Stomach (tissue), 8 donors: ENCODE measurements at regions not wholly inside any gene's neighbourhood (a gene's known extent, or its start where the extent isn't known, plus 50 kb on each side); places are given as distances from the start of the nearest gene placed in this dataset.

ENCODE experiments used
- DNase-seq, 2 donors: peaks; one replicate each; pipeline versions ENCODE4 v3.0.0 to v3.0.0-alpha.2; 2013 to 2019
- H3K27ac ChIP-seq, 5 donors: fragments of 200-600 bp in 4 of 5; sonication (generic) in 4 of 5; one replicate each; pipeline ENCODE4 v1.5.1; 2013 to 2019; ENCODE audit warnings: mild to moderate bottlenecking in 1 of 5, moderate library complexity in 1 of 5
- H3K27me3 ChIP-seq, 3 donors: fragments of 200-600 bp; sonication (generic); one replicate each; pipeline ENCODE4 v1.5.1; 2017 to 2019; ENCODE audit warnings: mixed run types in 1 of 3
- H3K36me3 ChIP-seq, 4 donors: fragments of 200-600 bp; sonication (generic); 1 replicate in 3 of 4; 2 replicates in 1 of 4; pipeline ENCODE4 v1.5.1; 2016 to 2019
- H3K4me1 ChIP-seq, 4 donors: fragments of 200-600 bp; sonication (generic); one replicate each; pipeline ENCODE4 v1.5.1; 2016 to 2019
- H3K4me3 ChIP-seq, 4 donors: fragments of 200-600 bp; sonication (generic) in 3 of 4; one replicate each; pipeline ENCODE4 v1.5.1; 2016 to 2019; ENCODE audit warnings: mild to moderate bottlenecking in 1 of 4
- H3K9me3 ChIP-seq, 4 donors: fragments of 200-600 bp; sonication (generic); one replicate each; pipeline ENCODE4 v1.5.1; 2016 to 2019
- EP300 ChIP-seq: sonication (generic); formaldehyde crosslinking; IDR thresholded peaks from one replicate; pipeline ENCODE4 v1.6.1; 2017; ENCODE audit warnings: antibody characterized with exemption
- POLR2A ChIP-seq, 4 donors: fragments of 450-650 bp; IDR thresholded peaks; one replicate each; pipeline ENCODE4 v1.6.1; 2016; ENCODE audit warnings: antibody characterized with exemption in 4 of 4, control low read depth in 2 of 4, mild to moderate bottlenecking in 1 of 4, moderate library complexity in 1 of 4
- POLR2AphosphoS5 ChIP-seq, 3 donors: sonication (generic); formaldehyde crosslinking; IDR thresholded peaks; one replicate each; pipeline ENCODE4 v1.6.1; 2016; ENCODE audit warnings: antibody characterized with exemption in 3 of 3
- WGBS, 5 donors: extraction: QIAGEN DNeasy Blood & Tissue Kit in 3 of 5; methylation state at CpG; one replicate each; pipeline versions ENCODE4 v1.1.5 to v1.1.7; 2013 to 2018; 5-methylcytosine and 5-hydroxymethylcytosine counted together
- intact Hi-C: fragments of 100-400 bp; cut with DNase I; formaldehyde crosslinking; loops from one replicate; pipeline ENCODE4 v1.15.1; 2023; ENCODE audit warnings: low total_unique reads
- TF ChIP-seq, protein P1 (sequence below), 7 experiments: fragments of 450-650 bp in 4 of 7; fragments of 200-600 bp in 3 of 7; sonication (generic) in 3 of 7; IDR thresholded peaks; one replicate each; pipeline ENCODE4 v1.5.1; 2016 to 2019; ENCODE audit warnings: antibody characterized with exemption in 7 of 7, control low read depth in 2 of 7, mild to moderate bottlenecking in 1 of 7
- donor health status: healthy with polysubstance abuse.
- donor health status: Bipolar disorder and iron deficiency.
- donor health status: healthy.

DNA sequence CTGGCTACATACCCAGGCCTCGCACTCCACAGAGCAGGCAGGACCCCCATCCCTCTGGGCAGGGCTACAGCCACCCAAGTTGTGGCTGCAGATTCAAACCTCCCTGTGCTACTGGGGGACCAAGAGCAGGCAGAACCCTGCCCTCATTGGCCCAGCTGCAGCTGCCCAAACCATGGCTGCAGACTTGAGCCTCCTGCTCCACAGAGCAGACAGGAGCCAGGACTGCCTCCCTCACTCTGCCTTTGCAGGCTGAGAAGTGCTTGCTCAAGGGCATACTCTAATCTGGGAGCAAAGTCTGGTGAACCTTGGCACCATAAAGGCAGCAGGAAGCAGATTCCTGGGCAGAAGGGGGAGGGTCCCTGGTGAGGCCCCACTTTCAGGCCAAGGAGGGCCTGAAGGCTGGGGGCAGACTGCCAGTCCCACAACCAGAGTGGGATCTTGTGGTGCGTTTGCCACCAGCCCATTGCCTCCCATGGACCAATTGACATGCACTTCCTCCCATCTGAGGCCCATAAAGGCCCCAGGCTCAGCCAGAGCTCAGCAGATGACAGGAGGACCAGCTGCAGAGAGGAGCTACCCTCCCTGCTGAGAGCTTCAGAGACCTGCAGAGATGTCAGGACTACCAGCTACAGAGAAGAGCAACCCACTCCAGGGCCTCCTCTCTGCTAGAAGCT, 64.2 kb upstream of the EPHA6 start:
- H3K4me1 ChIP-seq: no peaks in the 10 kb centered on the region
- no peak overlapping the region for H3K27ac ChIP-seq
- peaks cover 0 to 13% (median 9%) of the 10 kb centered on the region in 4 donors for H3K9me3 ChIP-seq
- no peak for DNase-seq
- intact Hi-C loops: no loop called here
- no peaks in the 10 kb centered on the region for H3K36me3 ChIP-seq
- no peaks in the 10 kb centered on the region for H3K27me3 ChIP-seq
- 77 to 84% (median 80%) methylated on average over 2 of the region's 2 CpGs; no CpG with 5 or more reads in 1 of the 5 donors for WGBS, 5 donors
- H3K4me3 ChIP-seq: no peak overlapping the region
- TF ChIP-seq, protein P1, sequence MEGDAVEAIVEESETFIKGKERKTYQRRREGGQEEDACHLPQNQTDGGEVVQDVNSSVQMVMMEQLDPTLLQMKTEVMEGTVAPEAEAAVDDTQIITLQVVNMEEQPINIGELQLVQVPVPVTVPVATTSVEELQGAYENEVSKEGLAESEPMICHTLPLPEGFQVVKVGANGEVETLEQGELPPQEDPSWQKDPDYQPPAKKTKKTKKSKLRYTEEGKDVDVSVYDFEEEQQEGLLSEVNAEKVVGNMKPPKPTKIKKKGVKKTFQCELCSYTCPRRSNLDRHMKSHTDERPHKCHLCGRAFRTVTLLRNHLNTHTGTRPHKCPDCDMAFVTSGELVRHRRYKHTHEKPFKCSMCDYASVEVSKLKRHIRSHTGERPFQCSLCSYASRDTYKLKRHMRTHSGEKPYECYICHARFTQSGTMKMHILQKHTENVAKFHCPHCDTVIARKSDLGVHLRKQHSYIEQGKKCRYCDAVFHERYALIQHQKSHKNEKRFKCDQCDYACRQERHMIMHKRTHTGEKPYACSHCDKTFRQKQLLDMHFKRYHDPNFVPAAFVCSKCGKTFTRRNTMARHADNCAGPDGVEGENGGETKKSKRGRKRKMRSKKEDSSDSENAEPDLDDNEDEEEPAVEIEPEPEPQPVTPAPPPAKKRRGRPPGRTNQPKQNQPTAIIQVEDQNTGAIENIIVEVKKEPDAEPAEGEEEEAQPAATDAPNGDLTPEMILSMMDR (IDR thresholded peaks at IDR 0.05): no peak
- TF ChIP-seq POLR2AphosphoS5 (IDR thresholded peaks at IDR 0.05) (no peak), EP300 (no peak), POLR2A (IDR thresholded peaks at IDR 0.05) (no peak)

DNA sequence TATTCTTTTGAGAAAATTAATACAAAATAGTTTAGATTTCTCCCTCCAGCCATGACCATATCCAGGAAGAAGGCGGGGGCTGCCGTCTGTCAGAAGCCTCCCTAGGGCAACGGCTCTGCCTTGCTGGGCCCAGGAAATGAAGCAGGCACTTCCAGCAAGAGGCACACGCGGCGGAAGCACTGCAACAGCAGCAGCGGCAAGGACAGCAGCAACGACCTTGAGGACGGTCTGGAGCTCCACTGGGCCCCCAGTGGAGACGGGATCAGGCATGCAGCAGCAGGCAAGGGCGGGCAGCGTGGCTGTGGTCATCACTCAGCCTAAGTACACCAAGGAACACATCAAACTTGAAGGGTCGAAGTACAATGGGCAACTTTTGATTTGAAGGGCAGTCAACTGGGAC, 61.3 kb upstream of the EPHA6 start:
- intact Hi-C loops: no loop called here
- Histone ChIP-seq H3K36me3 (no peaks in the 10 kb centered on the region), H3K4me1 (no peaks in the 10 kb centered on the region), H3K9me3 (peaks cover 0 to 13% (median 9%) of the 10 kb centered on the region in 4 donors), H3K4me3 (no peak overlapping the region), H3K27me3 (no peaks in the 10 kb centered on the region), H3K27ac (no peak overlapping the region)
- no peak for DNase-seq
- WGBS, 5 donors: 79 to 87% (median 83%) methylated on average over 12 to 13 of the region's 13 CpGs
- TF ChIP-seq POLR2AphosphoS5 (IDR thresholded peaks at IDR 0.05) (no peak), EP300 (no peak), POLR2A (IDR thresholded peaks at IDR 0.05) (no peak)
- TF ChIP-seq, protein P1 (IDR thresholded peaks at IDR 0.05): no peak

DNA sequence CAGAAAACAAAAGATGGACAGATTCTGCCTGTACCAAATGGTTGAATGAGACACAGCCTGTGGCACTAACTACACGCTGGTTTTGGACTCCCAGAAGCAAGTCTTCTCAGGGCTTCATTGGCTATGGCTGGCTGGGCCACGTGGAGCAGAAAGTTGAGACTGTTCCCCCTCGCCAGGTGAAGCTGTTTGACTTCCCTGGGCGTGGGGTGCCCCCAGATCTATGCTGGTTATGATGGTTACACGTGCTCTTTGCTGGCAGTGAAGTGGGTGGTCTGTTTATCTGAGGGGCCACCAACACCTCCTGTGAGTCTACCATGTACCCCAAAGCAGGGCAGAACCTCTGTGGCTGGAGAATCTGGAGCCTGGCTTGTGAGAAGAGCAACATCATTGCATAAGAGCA, 60.3 kb upstream of the EPHA6 start:
- no peak for DNase-seq
- peaks cover 0 to 13% (median 9%) of the 10 kb centered on the region in 4 donors for H3K9me3 ChIP-seq
- intact Hi-C loops: no loop called here
- no peak overlapping the region for H3K27ac ChIP-seq
- H3K4me3 ChIP-seq: no peak overlapping the region
- no peaks in the 10 kb centered on the region for H3K27me3 ChIP-seq
- H3K36me3 ChIP-seq: no peaks in the 10 kb centered on the region
- 51 to 90% (median 66%) methylated on average over 1 to 5 of the region's 5 CpGs for WGBS, 5 donors
- TF ChIP-seq EP300: no peak
- TF ChIP-seq, protein P1 (IDR thresholded peaks at IDR 0.05): no peak
- no peak for TF ChIP-seq POLR2AphosphoS5 (IDR thresholded peaks at IDR 0.05)
- no peak for TF ChIP-seq POLR2A (IDR thresholded peaks at IDR 0.05)
- H3K4me1 ChIP-seq: no peaks in the 10 kb centered on the region

DNA sequence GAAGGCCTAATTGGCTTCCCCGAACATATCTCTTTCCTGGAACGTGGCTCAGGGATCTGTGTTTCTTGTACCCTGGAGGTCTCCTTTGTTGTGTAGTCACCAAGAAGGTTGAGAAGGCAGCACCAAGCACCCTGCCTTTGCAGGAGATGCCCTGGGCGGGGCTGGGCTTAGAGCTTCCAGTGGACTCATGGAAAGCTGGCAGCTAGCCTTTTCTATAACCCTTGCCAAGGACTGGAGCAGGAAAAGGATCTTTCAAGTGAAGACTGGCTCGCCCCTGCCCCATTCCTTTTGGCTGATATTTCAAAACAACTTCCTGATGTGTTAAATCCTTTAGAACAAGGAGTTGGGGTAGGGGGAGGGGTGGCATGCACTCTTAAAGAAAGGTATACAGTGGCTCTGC, 58.9 kb upstream of the EPHA6 start:
- no peaks in the 10 kb centered on the region for H3K36me3 ChIP-seq
- no peak overlapping the region for H3K27ac ChIP-seq
- no peak for DNase-seq
- H3K27me3 ChIP-seq: no peaks in the 10 kb centered on the region
- H3K9me3 ChIP-seq: peaks cover 0 to 7% (median 2%) of the 10 kb centered on the region in 4 donors
- no peak overlapping the region for H3K4me3 ChIP-seq
- TF ChIP-seq, protein P1 (IDR thresholded peaks at IDR 0.05): no peak
- TF ChIP-seq POLR2AphosphoS5 (IDR thresholded peaks at IDR 0.05) (no peak), POLR2A (IDR thresholded peaks at IDR 0.05) (no peak), EP300 (no peak)
- 60 to 79% (median 72%) methylated on average over 4 of the region's 4 CpGs for WGBS, 5 donors
- H3K4me1 ChIP-seq: no peaks in the 10 kb centered on the region
- intact Hi-C loops: no loop called here
